ENCODE measurements at regions not wholly inside any gene's neighbourhood (a gene's known extent, or its start where the extent isn't known, plus 50 kb on each side); places are given as distances from the start of the nearest gene placed in this dataset.

GRCh38 chr11:116177521-116178210 lies 595.1 kb downstream of the BUD13 start:
- TF ChIP-seq CTCF (IDR thresholded peaks at IDR 0.05; ENCODE audit: poor library complexity, severe bottlenecking) (no peak), RAD21 (conservative IDR thresholded peaks at IDR 0.05) (no peak), POLR2AphosphoS5 (IDR thresholded peaks at IDR 0.05) (no peak), REST (IDR thresholded peaks at IDR 0.05; ENCODE audit: borderline replicate concordance) (no peak), TAF1 (IDR thresholded peaks at IDR 0.05; ENCODE audit: low read depth) (no peak)

All from neural cell (in vitro differentiated cells).